Amniotic epithelial cell (primary cell): ENCODE measurements at regions not wholly inside any gene's neighbourhood (a gene's known extent, or its start where the extent isn't known, plus 50 kb on each side); places are given as distances from the start of the nearest gene placed in this dataset.
"Not testable (repeated sequence)": the region's sequence is repeated elsewhere in the genome, so short reads cannot be mapped to it uniquely, and the experiment has no call there.

ENCODE experiments used
- DNase-seq: peaks from one replicate; pipeline ENCODE4 v3.0.0-alpha.2; 2010; ENCODE audit warnings: low read depth

- DNase-seq, result no peak
Measured at GRCh38 chr10:29209830-29210229, 79.0 kb upstream of the LYZL1 start.

GRCh38 chr10:29210266-29210868 is 78.5 kb upstream of the LYZL1 start:
- no peak for DNase-seq

GRCh38 chr10:29212597-29212996 is 76.3 kb upstream of the LYZL1 start:
- no peak for DNase-seq

- no peak for DNase-seq
Measured at GRCh38 chr10:29214551-29214950, 74.3 kb upstream of the LYZL1 start.

GRCh38 chr10:29217292-29217738 is 71.6 kb upstream of the LYZL1 start:
- DNase-seq, result peak; percentile 24

- DNase-seq, result no peak
Measured at GRCh38 chr10:29223326-29223725, 65.5 kb upstream of the LYZL1 start.

GRCh38 chr10:29224631-29225030 is 64.2 kb upstream of the LYZL1 start:
- DNase-seq, result no peak

GRCh38 chr10:29227201-29227600 is 61.7 kb upstream of the LYZL1 start:
- DNase-seq, result no peak

GRCh38 chr10:29228562-29228961 is 60.3 kb upstream of the LYZL1 start:
- no peak for DNase-seq

GRCh38 chr10:29229258-29229705 is 59.6 kb upstream of the LYZL1 start:
- no peak for DNase-seq

GRCh38 chr10:29236910-29237309 is 52.0 kb upstream of the LYZL1 start:
- not testable (repeated sequence) for DNase-seq

GRCh38 chr10:29237786-29238185 is 51.1 kb upstream of the LYZL1 start:
- peak; percentile 50 for DNase-seq

GRCh38 chr10:29238523-29239135 is 50.2 kb upstream of the LYZL1 start:
- DNase-seq, result peak; percentile 20
